B cell (primary cell): ENCODE measurements at regions not wholly inside any gene's neighbourhood (a gene's known extent, or its start where the extent isn't known, plus 50 kb on each side); places are given as distances from the start of the nearest gene placed in this dataset.

ENCODE experiments used
- ATAC-seq: fragments of 200-7000 bp; cut with Tn5 transposase; one replicate; pipeline ENCODE4 v1.10.0; 2021; ENCODE audit warnings: low read depth, mild to moderate bottlenecking, moderate number of reproducible peaks, moderate library complexity
- CTCF ChIA-PET: fragments of 350-600 bp; sonication (Branson Sonifier 250); formaldehyde crosslinking; loops from one replicate; lab custom pipeline; 2021; ENCODE audit warnings: antibody characterized with exemption, inconsistent platforms; lab: Charles Lee
- POLR2A ChIA-PET: fragments of 350-600 bp; sonication (Branson Sonifier 250); formaldehyde crosslinking; loops from one replicate; lab custom pipeline; 2021; ENCODE audit warnings: antibody characterized with exemption; lab: Charles Lee
- DNase-seq: peaks from one replicate; pipeline ENCODE4 v3.0.0; 2013
- H2AFZ ChIP-seq: 2 replicates; pipeline ENCODE4 v1.6.1; 2012; ENCODE audit warnings: mild to moderate bottlenecking, low read depth, low read length; ENCODE audit not compliant: insufficient read depth, poor library complexity, severe bottlenecking
- H3K27ac ChIP-seq, 2 donors: 1 replicate in 1 of 2; 2 replicates in 1 of 2; pipeline ENCODE4 v1.5.1; 2012 to 2013; ENCODE audit warnings: low read length in 2 of 2, mild to moderate bottlenecking in 2 of 2, moderate library complexity in 1 of 2
- H3K27me3 ChIP-seq, 4 experiments: fragments of 200-600 bp in 1 of 4; sonication (generic) in 1 of 4; replicated peaks in 1 of 4; 1 replicate in 2 of 4; 2 replicates in 2 of 4; pipeline versions ENCODE4 v1.6.1 to v1.7.0; 2013 to 2016; ENCODE audit warnings: low read length in 3 of 4, mild to moderate bottlenecking in 2 of 4, mixed read lengths in 1 of 4, moderate library complexity in 1 of 4; ENCODE audit not compliant: insufficient read depth in 4 of 4, control insufficient read depth in 3 of 4; ENCODE audit errors: control extremely low read depth in 1 of 4
- H3K36me3 ChIP-seq, 2 experiments: replicated peaks in 1 of 2; 1 replicate in 1 of 2; 2 replicates in 1 of 2; pipeline versions ENCODE4 v1.6.1 to v1.7.1; 2013; ENCODE audit warnings: low read length in 1 of 2; ENCODE audit not compliant: insufficient read depth in 2 of 2, control insufficient read depth in 1 of 2; ENCODE audit errors: control extremely low read depth in 1 of 2, extremely low read depth in 1 of 2
- H3K4me1 ChIP-seq, 2 donors: fragments of 200-600 bp in 1 of 2; sonication (generic) in 1 of 2; 1 replicate in 1 of 2; 2 replicates in 1 of 2; pipeline versions ENCODE4 v1.5.1 to v1.6.1; 2013 to 2017; ENCODE audit warnings: low read length in 2 of 2; ENCODE audit not compliant: control insufficient read depth in 2 of 2, insufficient read depth in 2 of 2
- H3K4me2 ChIP-seq: replicated peaks from 2 replicates; pipeline ENCODE3; 2012; ENCODE audit warnings: mild to moderate bottlenecking, low read depth, low read length; ENCODE audit not compliant: poor library complexity, severe bottlenecking
- H3K4me3 ChIP-seq, 5 experiments: fragments of 200-600 bp in 1 of 5; sonication (generic) in 1 of 5; 1 replicate in 3 of 5; 2 replicates in 2 of 5; pipeline versions ENCODE4 v1.5.1 to v1.7.0; 2011 to 2016; ENCODE audit warnings: low read length in 4 of 5, mild to moderate bottlenecking in 4 of 5, low read depth in 2 of 5, control low read depth in 1 of 5, moderate library complexity in 1 of 5; ENCODE audit not compliant: insufficient read depth in 1 of 5; ENCODE audit errors: control extremely low read depth in 1 of 5, extremely low read depth in 1 of 5
- H3K79me2 ChIP-seq: fragments of 200-600 bp; sonication (generic); one replicate; pipeline ENCODE4 v1.6.0; 2016; ENCODE audit warnings: low read length; ENCODE audit not compliant: control insufficient read depth, insufficient read depth
- H3K9ac ChIP-seq: fragments of 200-600 bp; sonication (generic); 2 replicates; pipeline ENCODE4 v1.6.1; 2017; ENCODE audit warnings: mild to moderate bottlenecking, low read length, moderate library complexity
- H3K9me3 ChIP-seq, 3 donors: one replicate each; pipeline versions ENCODE4 v1.6.1 to v1.7.1; 2013; ENCODE audit warnings: low read length in 2 of 3; ENCODE audit not compliant: control insufficient read depth in 2 of 3, insufficient read depth in 1 of 3; ENCODE audit errors: control extremely low read depth in 1 of 3
- H4K20me1 ChIP-seq: 2 replicates; pipeline ENCODE4 v1.6.0; 2012; ENCODE audit warnings: mild to moderate bottlenecking, low read length; ENCODE audit not compliant: insufficient read depth, control insufficient read depth, poor library complexity, severe bottlenecking
- H3K27ac Mint-ChIP-seq: one replicate; pipeline ENCODE4 v1.8.0; 2021; ENCODE audit warnings: mixed read lengths
- H3K27me3 Mint-ChIP-seq: one replicate; pipeline ENCODE4 v1.8.0; 2021; ENCODE audit warnings: mixed read lengths
- H3K4me1 Mint-ChIP-seq: one replicate; pipeline ENCODE4 v1.8.0; 2021; ENCODE audit warnings: mixed read lengths
- H3K4me3 Mint-ChIP-seq: one replicate; pipeline ENCODE4 v1.8.0; 2021; ENCODE audit warnings: mixed read lengths
- H3K9me3 Mint-ChIP-seq: one replicate; pipeline ENCODE4 v1.8.0; 2022; ENCODE audit warnings: mixed read lengths; ENCODE audit not compliant: insufficient read depth
- CTCF ChIP-seq: fragments of 200-600 bp; IDR thresholded peaks from one replicate; pipeline ENCODE4 v1.8.0; 2022; ENCODE audit warnings: antibody characterized with exemption, mild to moderate bottlenecking
- EZH2 ChIP-seq: IDR thresholded peaks from 2 replicates; pipeline ENCODE4 v1.6.1; 2012; ENCODE audit warnings: borderline replicate concordance, low read depth, mild to moderate bottlenecking, moderate library complexity, low read length; ENCODE audit not compliant: insufficient read depth, poor library complexity, severe bottlenecking
- WGBS: methylation state at CpG from one replicate; pipeline ENCODE4 v1.1.5; 2013; ENCODE audit warnings: missing lambda C conversion rate; ENCODE audit not compliant: insufficient coverage; 5-methylcytosine and 5-hydroxymethylcytosine counted together
- intact Hi-C: fragments of 100-400 bp; cut with micrococcal nuclease; formaldehyde crosslinking; loops from one replicate; pipeline ENCODE4 v1.10.0; 2022

- no peaks in the 10 kb centered on the region for H3K4me1 Mint-ChIP-seq
- Histone ChIP-seq H3K27me3 (no peaks in the 10 kb centered on the region), H3K27ac (no peak overlapping the region), H3K4me2 (no peak overlapping the region), H2AFZ (no peak overlapping the region), H3K9me3 (no peaks in the 10 kb centered on the region), H3K79me2 (no peaks in the 10 kb centered on the region), H3K36me3 (no peaks in the 10 kb centered on the region), H4K20me1 (no peaks in the 10 kb centered on the region), H3K4me1 (no peaks in the 10 kb centered on the region), H3K9ac (no peak overlapping the region), H3K4me3 (no peak overlapping the region)
- no peak overlapping the region for H3K4me3 Mint-ChIP-seq
- intact Hi-C loops: no loop called here
- ChIA-PET POLR2A (no interaction called here), CTCF (no interaction called here)
- no peak overlapping the region for H3K27ac Mint-ChIP-seq
- H3K9me3 Mint-ChIP-seq: peaks cover 6% of the 10 kb centered on the region
- no peak for ATAC-seq
- TF ChIP-seq EZH2: no peak
- no peak for TF ChIP-seq CTCF
- DNase-seq: no peak
- WGBS: 94% methylated on average over 6 of the region's 9 CpGs
- no peaks in the 10 kb centered on the region for H3K27me3 Mint-ChIP-seq
Observed at GRCh38 chr10:84993251-84994035, 665.1 kb downstream of the CCSER2 start.

- H3K27ac ChIP-seq: no peak overlapping the region
- Mint-ChIP-seq H3K9me3 (peaks cover 6% of the 10 kb centered on the region), H3K27ac (no peak overlapping the region), H3K4me1 (no peaks in the 10 kb centered on the region), H3K27me3 (no peaks in the 10 kb centered on the region), H3K4me3 (no peak overlapping the region)
- POLR2A ChIA-PET: no interaction called here
- TF ChIP-seq CTCF (no peak), EZH2 (no peak)
- H3K4me2 ChIP-seq: no peak overlapping the region
- 78% methylated on average over 1 of the region's 1 CpG for WGBS
- CTCF ChIA-PET: interaction anchor here (0.6 kb wide), 1 partner anchor 18 kb away, joined by 3 read pairs; no protein-coding TSS in a partner anchor
- no peaks in the 10 kb centered on the region for H4K20me1 ChIP-seq
- H3K36me3 ChIP-seq: no peaks in the 10 kb centered on the region
- H3K4me1 ChIP-seq: no peaks in the 10 kb centered on the region
- intact Hi-C loops: no loop called here
- no peak overlapping the region for H2AFZ ChIP-seq
- H3K9ac ChIP-seq: no peak overlapping the region
- H3K9me3 ChIP-seq: no peaks in the 10 kb centered on the region
- H3K27me3 ChIP-seq: no peaks in the 10 kb centered on the region
- no peaks in the 10 kb centered on the region for H3K79me2 ChIP-seq
- no peak for DNase-seq
- ATAC-seq: no peak
- no peak overlapping the region for H3K4me3 ChIP-seq
Observed at GRCh38 chr10:84994722-84995121, 666.3 kb downstream of the CCSER2 start.
